SK-N-MC (cell line): ENCODE measurements at regions not wholly inside any gene's neighbourhood (a gene's known extent, or its start where the extent isn't known, plus 50 kb on each side); places are given as distances from the start of the nearest gene placed in this dataset.

ENCODE experiments used
- EZH2 ChIP-seq: fragments of 200-600 bp; sonication (generic); IDR thresholded peaks from one replicate; pipeline ENCODE4 v1.6.1; 2017; ENCODE audit warnings: antibody characterized with exemption
- POLR2AphosphoS5 ChIP-seq: IDR thresholded peaks from 2 replicates; pipeline ENCODE4 v1.6.1; 2012; ENCODE audit warnings: mild to moderate bottlenecking, low read depth, low read length, borderline replicate concordance

- TF ChIP-seq EZH2 (no peak), POLR2AphosphoS5 (no peak)
These were observed 87.4 kb upstream of the THBS2 start for GRCh38 chr6:169341065-169341464.
